H1 (cell line): ENCODE measurements at regions not wholly inside any gene's neighbourhood (a gene's known extent, or its start where the extent isn't known, plus 50 kb on each side); places are given as distances from the start of the nearest gene placed in this dataset.

Source experiments
- CTCF ChIA-PET: fragments of 300-600 bp; sonication (Branson Sonifier 250); formaldehyde crosslinking; loops from one replicate; lab custom pipeline; 2021; ENCODE audit not compliant: partially characterized antibody; lab: Charles Lee
- POLR2A ChIA-PET: fragments of 300-600 bp; sonication (Branson Sonifier 250); formaldehyde crosslinking; loops from one replicate; lab custom pipeline; 2021; ENCODE audit warnings: inconsistent platforms; ENCODE audit not compliant: partially characterized antibody; lab: Charles Lee
- DNase-seq, 2 experiments: peaks; one replicate each; pipeline versions ENCODE4 v3.0.0 to v3.0.0-alpha.2; 2010 to 2022; ENCODE audit warnings: low spot score in 2 of 2, low read depth in 1 of 2, mixed read lengths in 1 of 2
- FAIRE-seq: peaks from 2 replicates; lab custom pipeline; 2011; peaks lifted over from hg19 to GRCh38; lab: Jason Lieb, UNC
- H2AFZ ChIP-seq: 2 replicates; pipeline ENCODE4 v1.8.1; 2012; ENCODE audit warnings: low read length, inconsistent platforms
- H2AK5ac ChIP-seq: 2 replicates; pipeline ENCODE4 v1.6.1; 2013; ENCODE audit warnings: low read depth, low read length
- H2BK120ac ChIP-seq: replicated peaks from 2 replicates; pipeline ENCODE3; 2013; ENCODE audit warnings: low read depth, low read length, inconsistent platforms
- H2BK12ac ChIP-seq: 2 replicates; pipeline ENCODE4 v1.6.1; 2013; ENCODE audit warnings: low read depth, low read length
- H2BK15ac ChIP-seq: 2 replicates; pipeline ENCODE4 v1.6.1; 2013; ENCODE audit warnings: low read length
- H2BK20ac ChIP-seq: 2 replicates; pipeline ENCODE4 v1.6.1; 2013; ENCODE audit warnings: low read length
- H2BK5ac ChIP-seq: 2 replicates; pipeline ENCODE4 v1.6.1; 2013; ENCODE audit warnings: low read depth, low read length
- H3K14ac ChIP-seq: 2 replicates; pipeline ENCODE4 v1.6.1; 2013; ENCODE audit warnings: inconsistent platforms; ENCODE audit not compliant: insufficient read length
- H3K18ac ChIP-seq: 2 replicates; pipeline ENCODE4 v1.6.1; 2013; ENCODE audit warnings: low read length; ENCODE audit errors: extremely low read depth
- H3K23ac ChIP-seq: 2 replicates; pipeline ENCODE4 v1.6.1; 2013; ENCODE audit warnings: inconsistent platforms; ENCODE audit not compliant: insufficient read length
- H3K23me2 ChIP-seq: 2 replicates; pipeline ENCODE4 v1.6.1; 2013; ENCODE audit warnings: low read depth, low read length
- H3K27ac ChIP-seq: 2 replicates; pipeline ENCODE4 v1.6.1; 2011; ENCODE audit warnings: low read depth, low read length, inconsistent platforms
- H3K27me3 ChIP-seq, 4 experiments: replicated peaks in 1 of 4; 1 replicate in 1 of 4; 2 replicates in 3 of 4; pipeline versions ENCODE4 v1.6.1 to v1.8.1; 2011 to 2013; ENCODE audit warnings: low read length in 3 of 4, mild to moderate bottlenecking in 3 of 4, inconsistent platforms in 2 of 4, mixed read lengths in 2 of 4, moderate library complexity in 1 of 4; ENCODE audit not compliant: control insufficient read depth in 3 of 4, insufficient read depth in 3 of 4; ENCODE audit errors: extremely low read depth in 1 of 4
- H3K36me3 ChIP-seq, 4 experiments: 2 replicates each; pipeline versions ENCODE4 v1.6.1 to v1.8.1; 2011 to 2013; ENCODE audit warnings: mild to moderate bottlenecking in 4 of 4, low read length in 3 of 4, moderate library complexity in 2 of 4, control low read depth in 1 of 4, inconsistent platforms in 1 of 4; ENCODE audit not compliant: insufficient read depth in 4 of 4, control insufficient read depth in 2 of 4
- H3K4ac ChIP-seq: replicated peaks from 2 replicates; pipeline ENCODE3; 2013; ENCODE audit warnings: low read length, low read depth, mixed read lengths, inconsistent platforms; ENCODE audit not compliant: insufficient read length
- H3K4me1 ChIP-seq, 4 experiments: replicated peaks in 1 of 4; 1 replicate in 1 of 4; 2 replicates in 3 of 4; pipeline versions ENCODE4 v1.6.1 to v1.8.1; 2011 to 2013; ENCODE audit warnings: low read length in 3 of 4, inconsistent platforms in 2 of 4, mixed read lengths in 1 of 4; ENCODE audit not compliant: insufficient read depth in 4 of 4, control insufficient read depth in 3 of 4
- H3K4me2 ChIP-seq, 2 experiments: 2 replicates each; pipeline versions ENCODE4 v1.6.1 to v1.8.1; 2011 to 2013; ENCODE audit warnings: low read depth in 2 of 2, low read length in 2 of 2, control low read depth in 1 of 2, inconsistent platforms in 1 of 2, mild to moderate bottlenecking in 1 of 2; ENCODE audit not compliant: insufficient read depth in 1 of 2
- H3K4me3 ChIP-seq, 4 experiments: fragments of 200-600, 300-600 bp in 1 of 4; sonication (generic), shearing (Covaris generic), sonication (Bioruptor Twin) in 1 of 4; 2 replicates each; pipeline versions ENCODE4 v1.5.1 to v1.8.1; 2011 to 2016; ENCODE audit warnings: low read length in 4 of 4, low read depth in 3 of 4, control low read depth in 2 of 4, inconsistent platforms in 2 of 4, mild to moderate bottlenecking in 2 of 4, mixed read lengths in 1 of 4, moderate library complexity in 1 of 4; ENCODE audit not compliant: insufficient read depth in 2 of 4; ENCODE audit errors: extremely low read depth in 1 of 4
- H3K56ac ChIP-seq: replicated peaks from 2 replicates; pipeline ENCODE3; 2013; ENCODE audit warnings: low read depth, mild to moderate bottlenecking, mixed read lengths, low read length, inconsistent platforms; ENCODE audit not compliant: insufficient read length
- H3K79me1 ChIP-seq: 2 replicates; pipeline ENCODE4 v1.6.1; 2013; ENCODE audit warnings: low read depth, low read length, control low read depth
- H3K79me2 ChIP-seq, 2 experiments: 2 replicates each; pipeline versions ENCODE4 v1.6.1 to v1.8.1; 2012 to 2013; ENCODE audit warnings: low read length in 2 of 2, mild to moderate bottlenecking in 2 of 2, inconsistent platforms in 1 of 2; ENCODE audit not compliant: insufficient read depth in 2 of 2, control insufficient read depth in 1 of 2
- H3K9ac ChIP-seq, 4 experiments: replicated peaks in 1 of 4; 1 replicate in 1 of 4; 2 replicates in 3 of 4; pipeline versions ENCODE4 v1.6.1 to v1.8.1; 2011 to 2013; ENCODE audit warnings: low read depth in 3 of 4, low read length in 3 of 4, control low read depth in 2 of 4, mild to moderate bottlenecking in 2 of 4, moderate library complexity in 2 of 4, inconsistent platforms in 1 of 4; ENCODE audit errors: extremely low read depth in 1 of 4
- H3K9me3 ChIP-seq, 2 experiments: 2 replicates each; pipeline versions ENCODE4 v1.6.1 to v1.8.1; 2012 to 2013; ENCODE audit warnings: mild to moderate bottlenecking in 2 of 2, moderate library complexity in 2 of 2, control low read depth in 1 of 2, inconsistent platforms in 1 of 2, low read depth in 1 of 2, low read length in 1 of 2, mixed read lengths in 1 of 2; ENCODE audit not compliant: insufficient read depth in 2 of 2
- H4K20me1 ChIP-seq, 2 experiments: replicated peaks in 1 of 2; 2 replicates each; pipeline versions ENCODE3 to v1.8.1; 2011 to 2013; ENCODE audit warnings: inconsistent platforms in 2 of 2, low read length in 2 of 2, mild to moderate bottlenecking in 1 of 2; ENCODE audit not compliant: insufficient read depth in 2 of 2, control insufficient read depth in 1 of 2
- H4K5ac ChIP-seq: 2 replicates; pipeline ENCODE4 v1.6.1; 2013; ENCODE audit warnings: low read length, low read depth, mixed read lengths, inconsistent platforms; ENCODE audit not compliant: insufficient read length
- H4K8ac ChIP-seq: 2 replicates; pipeline ENCODE4 v1.8.0; 2013; ENCODE audit warnings: mild to moderate bottlenecking, moderate library complexity, low read length, inconsistent platforms; ENCODE audit not compliant: insufficient read depth; ENCODE audit errors: extremely low read depth
- H4K91ac ChIP-seq: replicated peaks from 2 replicates; pipeline ENCODE3; 2013; ENCODE audit warnings: low read length, mixed read lengths, inconsistent platforms; ENCODE audit not compliant: insufficient read length
- CBX5 ChIP-seq: fragments of 300-800, 300-1000 bp; sonication (generic); IDR thresholded peaks from 2 replicates; pipeline ENCODE4 v1.7.1; 2016; ENCODE audit warnings: antibody characterized with exemption, low read length, low read depth
- EGR1 ChIP-seq: IDR thresholded peaks from 2 replicates; pipeline ENCODE4 v1.6.1; 2011; ENCODE audit warnings: low read depth, low read length, borderline replicate concordance
- NANOG ChIP-seq: IDR thresholded peaks from 2 replicates; pipeline ENCODE4 v1.6.1; 2011; ENCODE audit warnings: low read length, low read depth, mild to moderate bottlenecking, inconsistent platforms; ENCODE audit not compliant: insufficient read depth, poor library complexity, severe bottlenecking
- RBBP5 ChIP-seq: IDR thresholded peaks from 2 replicates; pipeline ENCODE4 v1.7.1; 2012; ENCODE audit warnings: low read depth, mild to moderate bottlenecking, inconsistent platforms, low read length, moderate library complexity, borderline replicate concordance
- RXRA ChIP-seq: IDR thresholded peaks from 2 replicates; pipeline ENCODE4 v1.6.1; 2011; ENCODE audit warnings: low read depth, mild to moderate bottlenecking, low read length, moderate library complexity; ENCODE audit not compliant: insufficient read depth
- SP1 ChIP-seq: IDR thresholded peaks from 2 replicates; pipeline ENCODE4 v1.6.1; 2011; ENCODE audit warnings: low read depth, low read length
- WGBS, 2 experiments: shearing (Covaris generic) in 1 of 2; methylation state at CpG; one replicate each; pipeline versions ENCODE4 v1.1.6 to v1.1.7; 2013 to 2015; ENCODE audit warnings: low lambda C conversion rate in 2 of 2, mixed read lengths in 2 of 2, inconsistent platforms in 1 of 2, low coverage in 1 of 2, missing lambda C conversion rate in 1 of 2; ENCODE audit not compliant: insufficient replicate concordance in 2 of 2, insufficient coverage in 1 of 2, insufficient read length in 1 of 2; ENCODE audit errors: extremely low coverage in 1 of 2, missing lambda C conversion rate in 1 of 2; 5-methylcytosine and 5-hydroxymethylcytosine counted together
- TF ChIP-seq, protein P1 (sequence below): IDR thresholded peaks from 2 replicates; pipeline ENCODE4 v1.6.1; 2012; ENCODE audit warnings: inconsistent platforms

DNA sequence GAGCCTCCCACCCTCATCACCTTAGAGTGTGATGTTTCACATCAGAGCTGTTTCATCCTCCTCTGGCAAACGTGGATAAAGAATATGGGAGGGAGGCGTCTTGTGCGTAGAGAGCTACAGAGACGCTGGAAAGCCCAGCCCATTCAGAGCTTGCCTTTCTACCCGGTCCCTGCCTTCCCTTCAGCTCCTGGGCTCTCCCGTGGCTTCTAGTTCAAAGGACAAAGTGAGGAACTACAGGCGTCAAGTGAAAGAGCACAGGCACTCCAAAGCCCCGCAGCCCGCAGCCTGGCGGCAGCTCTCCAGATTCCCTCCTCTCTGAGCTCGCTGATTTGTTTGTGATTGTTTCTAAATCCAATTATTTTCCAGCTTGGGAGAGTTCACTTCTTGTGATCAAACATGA, 197.1 kb upstream of the IGF1R start:
- FAIRE-seq: no peak
- no peak overlapping the region for H3K18ac ChIP-seq
- POLR2A ChIA-PET: no interaction called here
- H3K4me2 ChIP-seq: no peak overlapping the region
- DNase-seq: no peak
- no peak overlapping the region for H3K14ac ChIP-seq
- H2BK12ac ChIP-seq: no peak overlapping the region
- no peak overlapping the region for H3K4me3 ChIP-seq
- no peaks in the 10 kb centered on the region; a peak in 1 of 7 replicates for H3K27me3 ChIP-seq
- CTCF ChIA-PET: interaction anchor here (0.6 to 1.8 kb wide), 4 partner anchors 9 to 818 kb away, joined by 3 to 9 read pairs (median 4); no protein-coding TSS in a partner anchor
- H3K79me2 ChIP-seq: no peaks in the 10 kb centered on the region
- H3K4me1 ChIP-seq: no peaks in the 10 kb centered on the region
- no peak overlapping the region for H3K4ac ChIP-seq
- H3K56ac ChIP-seq: no peak overlapping the region
- H2BK120ac ChIP-seq: no peak overlapping the region
- H3K9me3 ChIP-seq: peaks cover 9% of the 10 kb centered on the region in 2 experiments; a peak in 3 of 4 replicates
- no peak overlapping the region for H2BK20ac ChIP-seq
- no peak overlapping the region for H4K91ac ChIP-seq
- no peak overlapping the region for H2BK15ac ChIP-seq
- H3K27ac ChIP-seq: no peak overlapping the region
- H2AK5ac ChIP-seq: no peak overlapping the region
- H3K9ac ChIP-seq: no peak overlapping the region
- no peak overlapping the region; the same call in 1 of the 2 replicates for H2AFZ ChIP-seq
- no peaks in the 10 kb centered on the region for H4K20me1 ChIP-seq
- H2BK5ac ChIP-seq: no peak overlapping the region
- no peaks in the 10 kb centered on the region for H3K79me1 ChIP-seq
- no peak overlapping the region for H4K5ac ChIP-seq
- no peak overlapping the region for H3K23ac ChIP-seq
- H3K23me2 ChIP-seq: no peaks in the 10 kb centered on the region
- no peaks in the 10 kb centered on the region for H3K36me3 ChIP-seq
- H4K8ac ChIP-seq: no peak overlapping the region
- WGBS, 2 experiments: 89% methylated on average over 11 of the region's 11 CpGs; no CpG with 5 or more reads in 1 of the 2 experiments
- no peak for TF ChIP-seq RXRA
- TF ChIP-seq, protein P1, sequence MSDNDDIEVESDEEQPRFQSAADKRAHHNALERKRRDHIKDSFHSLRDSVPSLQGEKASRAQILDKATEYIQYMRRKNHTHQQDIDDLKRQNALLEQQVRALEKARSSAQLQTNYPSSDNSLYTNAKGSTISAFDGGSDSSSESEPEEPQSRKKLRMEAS: 0 out of 2 replicates have a peak, but pooled peaks have one; percentile 30
- TF ChIP-seq RBBP5: no peak
- no peak for TF ChIP-seq EGR1
- no peak for TF ChIP-seq CBX5
- no peak for TF ChIP-seq SP1
- TF ChIP-seq NANOG: no peak
